Stimulated activated CD8-positive, alpha-beta memory T cell treated with anti-CD3 and anti-CD28 coated beads, Interleukin-7, amount 100 ng/mL, for 48 hours (primary cell): ENCODE measurements at regions not wholly inside any gene's neighbourhood (a gene's known extent, or its start where the extent isn't known, plus 50 kb on each side); places are given as distances from the start of the nearest gene placed in this dataset.

Experiments used
- DNase-seq, 2 donors: peaks; one replicate each; pipeline ENCODE4 v3.0.0-alpha.2; 2020; ENCODE audit warnings: low read depth in 1 of 2; ENCODE audit errors: extremely low read depth in 1 of 2

DNA sequence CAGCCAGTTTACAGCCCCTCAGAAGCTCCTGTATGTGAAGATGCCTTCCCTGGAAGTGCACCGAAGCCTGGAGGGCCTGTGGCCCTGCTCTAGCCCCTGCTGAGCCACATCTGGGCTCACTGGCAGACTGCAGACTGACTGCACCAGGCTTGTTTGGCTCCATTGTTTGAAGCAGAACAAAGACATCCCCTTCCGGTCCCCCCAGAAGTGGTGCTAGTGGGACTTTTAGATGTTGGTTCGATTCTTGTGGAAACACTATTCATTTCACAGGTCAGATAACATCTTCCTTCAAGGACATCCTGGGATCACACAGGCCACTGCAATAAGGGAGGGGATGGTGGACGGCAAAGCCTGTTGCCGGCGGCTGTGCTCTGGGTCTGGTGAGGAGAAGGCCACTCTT is 57.8 kb upstream of the CBLN2 start:
- DNase-seq, result no peak

DNA sequence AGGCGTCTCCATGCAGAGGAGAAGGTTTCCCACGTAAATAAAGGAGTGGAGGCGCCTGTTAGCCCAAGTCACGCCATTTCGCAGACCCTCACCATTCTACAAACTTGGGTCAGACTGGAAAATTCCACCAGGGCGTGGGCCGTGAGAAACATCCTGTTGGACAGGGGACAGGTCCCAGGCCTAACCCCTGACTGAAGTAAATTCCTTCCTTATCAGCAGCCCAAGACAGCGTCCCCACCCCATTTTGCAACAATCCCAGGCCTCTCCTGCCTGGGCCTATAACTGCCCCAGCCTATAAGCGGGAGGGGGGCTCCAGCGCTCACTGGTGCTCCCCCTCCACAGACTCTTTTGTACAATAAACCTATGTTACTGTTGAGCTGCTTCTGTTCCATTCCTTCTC is 57.3 kb upstream of the CBLN2 start:
- no peak for DNase-seq
